H1 (cell line): ENCODE measurements at regions not wholly inside any gene's neighbourhood (a gene's known extent, or its start where the extent isn't known, plus 50 kb on each side); places are given as distances from the start of the nearest gene placed in this dataset.

ENCODE experiments used
- CTCF ChIA-PET: fragments of 300-600 bp; sonication (Branson Sonifier 250); formaldehyde crosslinking; loops from one replicate; lab custom pipeline; 2021; ENCODE audit not compliant: partially characterized antibody; lab: Charles Lee
- POLR2A ChIA-PET: fragments of 300-600 bp; sonication (Branson Sonifier 250); formaldehyde crosslinking; loops from one replicate; lab custom pipeline; 2021; ENCODE audit warnings: inconsistent platforms; ENCODE audit not compliant: partially characterized antibody; lab: Charles Lee
- DNase-seq, 2 experiments: peaks; one replicate each; pipeline versions ENCODE4 v3.0.0 to v3.0.0-alpha.2; 2010 to 2022; ENCODE audit warnings: low spot score in 2 of 2, low read depth in 1 of 2, mixed read lengths in 1 of 2
- FAIRE-seq: peaks from 2 replicates; lab custom pipeline; 2011; peaks lifted over from hg19 to GRCh38; lab: Jason Lieb, UNC
- H2AFZ ChIP-seq: 2 replicates; pipeline ENCODE4 v1.8.1; 2012; ENCODE audit warnings: low read length, inconsistent platforms
- H2AK5ac ChIP-seq: 2 replicates; pipeline ENCODE4 v1.6.1; 2013; ENCODE audit warnings: low read depth, low read length
- H2BK120ac ChIP-seq: replicated peaks from 2 replicates; pipeline ENCODE3; 2013; ENCODE audit warnings: low read depth, low read length, inconsistent platforms
- H2BK12ac ChIP-seq: 2 replicates; pipeline ENCODE4 v1.6.1; 2013; ENCODE audit warnings: low read depth, low read length
- H2BK15ac ChIP-seq: 2 replicates; pipeline ENCODE4 v1.6.1; 2013; ENCODE audit warnings: low read length
- H2BK20ac ChIP-seq: 2 replicates; pipeline ENCODE4 v1.6.1; 2013; ENCODE audit warnings: low read length
- H2BK5ac ChIP-seq: 2 replicates; pipeline ENCODE4 v1.6.1; 2013; ENCODE audit warnings: low read depth, low read length
- H3K14ac ChIP-seq: 2 replicates; pipeline ENCODE4 v1.6.1; 2013; ENCODE audit warnings: inconsistent platforms; ENCODE audit not compliant: insufficient read length
- H3K18ac ChIP-seq: 2 replicates; pipeline ENCODE4 v1.6.1; 2013; ENCODE audit warnings: low read length; ENCODE audit errors: extremely low read depth
- H3K23ac ChIP-seq: 2 replicates; pipeline ENCODE4 v1.6.1; 2013; ENCODE audit warnings: inconsistent platforms; ENCODE audit not compliant: insufficient read length
- H3K23me2 ChIP-seq: 2 replicates; pipeline ENCODE4 v1.6.1; 2013; ENCODE audit warnings: low read depth, low read length
- H3K27ac ChIP-seq: 2 replicates; pipeline ENCODE4 v1.6.1; 2011; ENCODE audit warnings: low read depth, low read length, inconsistent platforms
- H3K27me3 ChIP-seq, 4 experiments: replicated peaks in 1 of 4; 1 replicate in 1 of 4; 2 replicates in 3 of 4; pipeline versions ENCODE4 v1.6.1 to v1.8.1; 2011 to 2013; ENCODE audit warnings: low read length in 3 of 4, mild to moderate bottlenecking in 3 of 4, inconsistent platforms in 2 of 4, mixed read lengths in 2 of 4, moderate library complexity in 1 of 4; ENCODE audit not compliant: control insufficient read depth in 3 of 4, insufficient read depth in 3 of 4; ENCODE audit errors: extremely low read depth in 1 of 4
- H3K36me3 ChIP-seq, 4 experiments: 2 replicates each; pipeline versions ENCODE4 v1.6.1 to v1.8.1; 2011 to 2013; ENCODE audit warnings: mild to moderate bottlenecking in 4 of 4, low read length in 3 of 4, moderate library complexity in 2 of 4, control low read depth in 1 of 4, inconsistent platforms in 1 of 4; ENCODE audit not compliant: insufficient read depth in 4 of 4, control insufficient read depth in 2 of 4
- H3K4ac ChIP-seq: replicated peaks from 2 replicates; pipeline ENCODE3; 2013; ENCODE audit warnings: low read length, low read depth, mixed read lengths, inconsistent platforms; ENCODE audit not compliant: insufficient read length
- H3K4me1 ChIP-seq, 4 experiments: replicated peaks in 1 of 4; 1 replicate in 1 of 4; 2 replicates in 3 of 4; pipeline versions ENCODE4 v1.6.1 to v1.8.1; 2011 to 2013; ENCODE audit warnings: low read length in 3 of 4, inconsistent platforms in 2 of 4, mixed read lengths in 1 of 4; ENCODE audit not compliant: insufficient read depth in 4 of 4, control insufficient read depth in 3 of 4
- H3K4me2 ChIP-seq, 2 experiments: 2 replicates each; pipeline versions ENCODE4 v1.6.1 to v1.8.1; 2011 to 2013; ENCODE audit warnings: low read depth in 2 of 2, low read length in 2 of 2, control low read depth in 1 of 2, inconsistent platforms in 1 of 2, mild to moderate bottlenecking in 1 of 2; ENCODE audit not compliant: insufficient read depth in 1 of 2
- H3K4me3 ChIP-seq, 4 experiments: fragments of 200-600, 300-600 bp in 1 of 4; sonication (generic), shearing (Covaris generic), sonication (Bioruptor Twin) in 1 of 4; 2 replicates each; pipeline versions ENCODE4 v1.5.1 to v1.8.1; 2011 to 2016; ENCODE audit warnings: low read length in 4 of 4, low read depth in 3 of 4, control low read depth in 2 of 4, inconsistent platforms in 2 of 4, mild to moderate bottlenecking in 2 of 4, mixed read lengths in 1 of 4, moderate library complexity in 1 of 4; ENCODE audit not compliant: insufficient read depth in 2 of 4; ENCODE audit errors: extremely low read depth in 1 of 4
- H3K56ac ChIP-seq: replicated peaks from 2 replicates; pipeline ENCODE3; 2013; ENCODE audit warnings: low read depth, mild to moderate bottlenecking, mixed read lengths, low read length, inconsistent platforms; ENCODE audit not compliant: insufficient read length
- H3K79me1 ChIP-seq: 2 replicates; pipeline ENCODE4 v1.6.1; 2013; ENCODE audit warnings: low read depth, low read length, control low read depth
- H3K79me2 ChIP-seq, 2 experiments: 2 replicates each; pipeline versions ENCODE4 v1.6.1 to v1.8.1; 2012 to 2013; ENCODE audit warnings: low read length in 2 of 2, mild to moderate bottlenecking in 2 of 2, inconsistent platforms in 1 of 2; ENCODE audit not compliant: insufficient read depth in 2 of 2, control insufficient read depth in 1 of 2
- H3K9ac ChIP-seq, 4 experiments: replicated peaks in 1 of 4; 1 replicate in 1 of 4; 2 replicates in 3 of 4; pipeline versions ENCODE4 v1.6.1 to v1.8.1; 2011 to 2013; ENCODE audit warnings: low read depth in 3 of 4, low read length in 3 of 4, control low read depth in 2 of 4, mild to moderate bottlenecking in 2 of 4, moderate library complexity in 2 of 4, inconsistent platforms in 1 of 4; ENCODE audit errors: extremely low read depth in 1 of 4
- H3K9me3 ChIP-seq, 2 experiments: 2 replicates each; pipeline versions ENCODE4 v1.6.1 to v1.8.1; 2012 to 2013; ENCODE audit warnings: mild to moderate bottlenecking in 2 of 2, moderate library complexity in 2 of 2, control low read depth in 1 of 2, inconsistent platforms in 1 of 2, low read depth in 1 of 2, low read length in 1 of 2, mixed read lengths in 1 of 2; ENCODE audit not compliant: insufficient read depth in 2 of 2
- H4K20me1 ChIP-seq, 2 experiments: replicated peaks in 1 of 2; 2 replicates each; pipeline versions ENCODE3 to v1.8.1; 2011 to 2013; ENCODE audit warnings: inconsistent platforms in 2 of 2, low read length in 2 of 2, mild to moderate bottlenecking in 1 of 2; ENCODE audit not compliant: insufficient read depth in 2 of 2, control insufficient read depth in 1 of 2
- H4K5ac ChIP-seq: 2 replicates; pipeline ENCODE4 v1.6.1; 2013; ENCODE audit warnings: low read length, low read depth, mixed read lengths, inconsistent platforms; ENCODE audit not compliant: insufficient read length
- H4K8ac ChIP-seq: 2 replicates; pipeline ENCODE4 v1.8.0; 2013; ENCODE audit warnings: mild to moderate bottlenecking, moderate library complexity, low read length, inconsistent platforms; ENCODE audit not compliant: insufficient read depth; ENCODE audit errors: extremely low read depth
- H4K91ac ChIP-seq: replicated peaks from 2 replicates; pipeline ENCODE3; 2013; ENCODE audit warnings: low read length, mixed read lengths, inconsistent platforms; ENCODE audit not compliant: insufficient read length
- ASH2L ChIP-seq: fragments of 200-600, 300-600 bp; sonication (generic); IDR thresholded peaks from one replicate; pipeline ENCODE4 v1.7.1; 2017; ENCODE audit warnings: low read length
- CHD2 ChIP-seq: IDR thresholded peaks from 2 replicates; pipeline ENCODE4 v1.6.1; 2012; ENCODE audit warnings: low read length, improper control_type of control experiment
- HDAC2 ChIP-seq, 2 experiments: fragments of 300-600 bp in 1 of 2; sonication (generic) in 1 of 2; IDR thresholded peaks; 2 replicates each; pipeline ENCODE4 v1.6.1; 2011 to 2012; ENCODE audit warnings: low read depth in 2 of 2, low read length in 2 of 2, mild to moderate bottlenecking in 2 of 2, moderate library complexity in 2 of 2, borderline replicate concordance in 1 of 2, inconsistent platforms in 1 of 2
- JUND ChIP-seq: IDR thresholded peaks from 2 replicates; pipeline ENCODE4 v1.6.1; 2011; ENCODE audit warnings: mild to moderate bottlenecking, improper control_type of control experiment, low read length
- SP4 ChIP-seq: IDR thresholded peaks from 2 replicates; pipeline ENCODE4 v1.6.1; 2012; ENCODE audit warnings: low read length, inconsistent platforms
- SRF ChIP-seq: IDR thresholded peaks from 2 replicates; pipeline ENCODE4 v1.6.1; 2011; ENCODE audit warnings: mild to moderate bottlenecking, low read depth, low read length, moderate library complexity
- SUZ12 ChIP-seq: fragments of 200-600 bp; sonication (generic); IDR thresholded peaks from 2 replicates; pipeline ENCODE4 v1.6.1; 2012; ENCODE audit warnings: mild to moderate bottlenecking, inconsistent platforms, low read length, moderate library complexity, mixed read lengths
- WGBS, 2 experiments: shearing (Covaris generic) in 1 of 2; methylation state at CpG; one replicate each; pipeline versions ENCODE4 v1.1.6 to v1.1.7; 2013 to 2015; ENCODE audit warnings: low lambda C conversion rate in 2 of 2, mixed read lengths in 2 of 2, inconsistent platforms in 1 of 2, low coverage in 1 of 2, missing lambda C conversion rate in 1 of 2; ENCODE audit not compliant: insufficient replicate concordance in 2 of 2, insufficient coverage in 1 of 2, insufficient read length in 1 of 2; ENCODE audit errors: extremely low coverage in 1 of 2, missing lambda C conversion rate in 1 of 2; 5-methylcytosine and 5-hydroxymethylcytosine counted together

DNA sequence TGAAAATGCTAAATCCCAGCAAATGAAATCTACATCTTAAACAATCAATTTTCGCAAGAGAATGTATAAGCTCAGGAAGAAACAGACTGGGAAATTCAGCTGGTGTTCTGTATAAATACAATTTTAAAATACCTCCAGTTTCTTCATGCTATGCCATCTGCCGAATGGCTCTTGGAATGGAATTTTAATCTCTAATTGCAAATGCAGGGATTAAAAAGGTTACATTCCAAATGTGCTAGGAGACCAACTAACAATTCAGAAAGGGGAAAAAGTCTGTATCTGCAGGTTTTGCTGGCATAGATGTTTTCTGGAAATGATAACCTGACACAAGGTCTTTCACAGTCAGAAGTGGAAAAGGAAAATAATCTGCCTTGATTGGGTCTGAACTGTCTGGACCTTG lies 379.7 kb downstream of the MAT2B start:
- Histone ChIP-seq H3K14ac (no peak overlapping the region), H4K8ac (no peak overlapping the region), H3K56ac (no peak overlapping the region), H3K79me2 (no peaks in the 10 kb centered on the region), H4K20me1 (no peaks in the 10 kb centered on the region), H3K4ac (no peak overlapping the region), H2BK15ac (no peak overlapping the region), H3K23me2 (no peaks in the 10 kb centered on the region), H4K5ac (no peak overlapping the region), H2AK5ac (no peak overlapping the region), H2AFZ (no peak overlapping the region), H3K4me2 (no peak overlapping the region), H2BK5ac (no peak overlapping the region), H3K4me3 (no peak overlapping the region), H3K23ac (no peak overlapping the region), H3K9ac (no peak overlapping the region), H3K4me1 (no peaks in the 10 kb centered on the region), H3K36me3 (no peaks in the 10 kb centered on the region), H3K9me3 (no peaks in the 10 kb centered on the region), H2BK120ac (no peak overlapping the region), H3K18ac (no peak overlapping the region), H3K27me3 (no peaks in the 10 kb centered on the region), H2BK12ac (no peak overlapping the region), H3K27ac (no peak overlapping the region), H3K79me1 (no peaks in the 10 kb centered on the region), H2BK20ac (no peak overlapping the region), H4K91ac (no peak overlapping the region)
- 86% methylated on average over 2 of the region's 2 CpGs; no CpG with 5 or more reads in 1 of the 2 experiments for WGBS, 2 experiments
- ChIA-PET CTCF (no interaction called here), POLR2A (no interaction called here)
- no peak for FAIRE-seq
- TF ChIP-seq SP4 (no peak), JUND (no peak), CHD2 (no peak), ASH2L (no peak), SUZ12 (no peak), HDAC2 (IDR thresholded peaks at IDR 0.05; ENCODE audit: borderline replicate concordance in 1 of 2, low read depth in 2 of 2, low read length in 2 of 2) (no peak), SRF (no peak)
- DNase-seq, result no peak
